Glutamatergic neuron (in vitro differentiated cells): ENCODE measurements at regions not wholly inside any gene's neighbourhood (a gene's known extent, or its start where the extent isn't known, plus 50 kb on each side); places are given as distances from the start of the nearest gene placed in this dataset.

ENCODE experiments used
- DNase-seq: peaks from one replicate; pipeline ENCODE4 v3.0.0; 2022
- H3K27ac Mint-ChIP-seq: one replicate; pipeline ENCODE4 v1.8.0; 2020; ENCODE audit warnings: mild to moderate bottlenecking, mixed read lengths, inconsistent platforms; ENCODE audit not compliant: unreplicated experiment
- H3K27me3 Mint-ChIP-seq: one replicate; pipeline ENCODE4 v1.8.0; 2020; ENCODE audit warnings: mild to moderate bottlenecking, moderate library complexity, mixed read lengths, inconsistent platforms; ENCODE audit not compliant: unreplicated experiment
- H3K36me3 Mint-ChIP-seq: one replicate; pipeline ENCODE4 v1.8.0; 2020; ENCODE audit warnings: mild to moderate bottlenecking, mixed read lengths, inconsistent platforms; ENCODE audit not compliant: unreplicated experiment
- H3K4me1 Mint-ChIP-seq: one replicate; pipeline ENCODE4 v1.8.0; 2020; ENCODE audit warnings: mild to moderate bottlenecking, low read depth, mixed read lengths, inconsistent platforms; ENCODE audit not compliant: unreplicated experiment
- H3K4me3 Mint-ChIP-seq: one replicate; pipeline ENCODE4 v1.8.0; 2020; ENCODE audit warnings: mild to moderate bottlenecking, mixed read lengths, inconsistent platforms; ENCODE audit not compliant: unreplicated experiment
- H3K9me3 Mint-ChIP-seq: one replicate; pipeline ENCODE4 v1.8.0; 2020; ENCODE audit warnings: mild to moderate bottlenecking, moderate library complexity, mixed read lengths, inconsistent platforms; ENCODE audit not compliant: unreplicated experiment
- TF ChIP-seq, protein P1 (sequence below): fragments of 200-600 bp; sonication (generic); IDR thresholded peaks from one replicate; pipeline ENCODE4 v1.5.0; 2021; ENCODE audit not compliant: partially characterized antibody, unreplicated experiment

DNA sequence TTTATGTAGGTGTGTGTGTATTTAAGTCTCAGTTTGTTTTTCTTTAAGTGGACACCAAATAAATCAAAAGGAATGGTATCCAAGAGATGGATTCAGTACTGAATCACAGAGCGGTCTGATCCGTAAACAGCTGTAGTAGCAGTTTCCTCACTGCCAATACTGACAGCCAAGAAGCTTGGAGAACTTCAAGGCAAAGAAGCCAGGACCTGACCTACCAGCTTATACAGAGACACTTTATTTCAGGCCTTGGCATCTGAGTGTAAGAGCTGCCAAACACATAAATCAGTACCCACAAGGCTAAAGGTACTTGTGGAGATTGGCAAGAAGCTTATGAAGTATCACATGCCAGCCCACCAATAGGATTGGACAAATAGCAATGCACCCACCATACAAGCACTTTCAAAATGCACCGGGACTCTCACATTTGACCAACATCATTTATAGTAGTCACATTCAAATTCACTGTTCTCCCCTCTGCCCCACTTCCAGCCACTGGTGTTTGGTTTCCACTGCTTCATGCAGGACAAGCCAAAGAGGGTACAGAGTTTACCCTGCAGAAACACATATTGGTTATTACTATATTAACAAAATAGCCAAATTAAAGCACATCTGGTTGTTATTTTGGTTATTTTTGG is 357.9 kb downstream of the KLF12 start:
- Mint-ChIP-seq H3K27me3 (peaks cover 4% of the 10 kb centered on the region), H3K4me3 (no peak overlapping the region), H3K4me1 (peaks cover 12% of the 10 kb centered on the region), H3K27ac (no peak overlapping the region), H3K9me3 (peaks cover 1% of the 10 kb centered on the region), H3K36me3 (peaks cover 8% of the 10 kb centered on the region)
- TF ChIP-seq, protein P1, sequence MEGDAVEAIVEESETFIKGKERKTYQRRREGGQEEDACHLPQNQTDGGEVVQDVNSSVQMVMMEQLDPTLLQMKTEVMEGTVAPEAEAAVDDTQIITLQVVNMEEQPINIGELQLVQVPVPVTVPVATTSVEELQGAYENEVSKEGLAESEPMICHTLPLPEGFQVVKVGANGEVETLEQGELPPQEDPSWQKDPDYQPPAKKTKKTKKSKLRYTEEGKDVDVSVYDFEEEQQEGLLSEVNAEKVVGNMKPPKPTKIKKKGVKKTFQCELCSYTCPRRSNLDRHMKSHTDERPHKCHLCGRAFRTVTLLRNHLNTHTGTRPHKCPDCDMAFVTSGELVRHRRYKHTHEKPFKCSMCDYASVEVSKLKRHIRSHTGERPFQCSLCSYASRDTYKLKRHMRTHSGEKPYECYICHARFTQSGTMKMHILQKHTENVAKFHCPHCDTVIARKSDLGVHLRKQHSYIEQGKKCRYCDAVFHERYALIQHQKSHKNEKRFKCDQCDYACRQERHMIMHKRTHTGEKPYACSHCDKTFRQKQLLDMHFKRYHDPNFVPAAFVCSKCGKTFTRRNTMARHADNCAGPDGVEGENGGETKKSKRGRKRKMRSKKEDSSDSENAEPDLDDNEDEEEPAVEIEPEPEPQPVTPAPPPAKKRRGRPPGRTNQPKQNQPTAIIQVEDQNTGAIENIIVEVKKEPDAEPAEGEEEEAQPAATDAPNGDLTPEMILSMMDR, result no peak
- no peak for DNase-seq

DNA sequence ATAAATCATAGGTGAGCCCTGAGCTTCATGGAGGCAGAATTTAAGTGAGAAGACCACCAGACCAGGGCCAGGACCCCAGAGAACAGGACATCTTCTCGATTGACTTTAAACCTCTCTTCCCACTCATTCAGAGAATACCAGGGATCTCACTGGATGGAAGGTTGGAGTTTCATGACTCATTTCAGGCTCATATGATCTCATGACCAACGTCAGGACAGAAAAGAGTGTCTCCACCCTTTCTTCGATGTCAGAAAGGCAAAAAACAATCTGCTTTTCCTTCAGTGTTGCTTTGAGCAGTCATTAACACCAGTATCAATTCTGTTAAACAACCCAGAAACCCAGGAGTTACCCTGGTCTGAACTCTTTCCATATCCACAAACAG is 361.0 kb downstream of the KLF12 start:
- Mint-ChIP-seq H3K27me3 (no peaks in the 10 kb centered on the region), H3K4me3 (no peak overlapping the region), H3K36me3 (peaks cover 8% of the 10 kb centered on the region), H3K27ac (no peak overlapping the region), H3K9me3 (no peaks in the 10 kb centered on the region), H3K4me1 (no peaks in the 10 kb centered on the region)
- no peak for DNase-seq
- TF ChIP-seq, protein P1, result no peak

DNA sequence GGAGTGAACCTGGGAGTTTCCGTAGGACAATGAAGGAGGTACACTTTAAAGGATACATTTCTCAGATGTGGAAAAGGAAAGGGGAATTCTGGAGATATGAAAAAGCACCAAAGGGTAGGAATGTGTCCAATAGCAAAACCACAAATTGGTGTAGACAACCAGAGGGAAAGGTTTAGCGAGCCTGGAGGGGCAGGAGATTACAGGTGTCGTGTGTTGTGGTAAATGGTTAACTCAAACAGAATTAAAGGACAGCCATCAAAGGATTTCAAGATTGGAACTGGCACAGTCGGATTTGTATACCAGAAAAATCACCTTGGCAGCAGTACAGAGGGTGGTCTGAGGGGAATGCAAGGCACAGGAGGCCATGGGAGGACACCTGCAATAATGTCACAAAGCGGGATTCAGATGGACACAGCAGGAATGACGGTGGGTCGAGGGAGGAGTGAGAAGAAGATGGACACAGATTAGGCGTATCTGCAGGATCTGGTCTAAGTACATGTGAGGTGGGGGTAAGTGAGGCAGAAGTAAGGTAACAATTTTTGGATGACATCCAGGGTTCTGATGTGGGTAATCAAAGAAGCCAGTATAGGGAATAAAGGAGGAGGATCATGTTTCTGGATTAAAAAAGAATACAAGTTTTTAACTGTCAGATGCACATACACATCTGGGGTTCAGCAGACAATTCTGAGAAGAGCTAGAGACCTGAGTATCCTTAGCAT is 361.6 kb downstream of the KLF12 start:
- peaks cover 8% of the 10 kb centered on the region for H3K36me3 Mint-ChIP-seq
- no peaks in the 10 kb centered on the region for H3K9me3 Mint-ChIP-seq
- H3K4me1 Mint-ChIP-seq, result no peaks in the 10 kb centered on the region
- H3K4me3 Mint-ChIP-seq, result no peak overlapping the region
- no peaks in the 10 kb centered on the region for H3K27me3 Mint-ChIP-seq
- no peak for DNase-seq
- H3K27ac Mint-ChIP-seq, result no peak overlapping the region
- TF ChIP-seq, protein P1, result no peak

DNA sequence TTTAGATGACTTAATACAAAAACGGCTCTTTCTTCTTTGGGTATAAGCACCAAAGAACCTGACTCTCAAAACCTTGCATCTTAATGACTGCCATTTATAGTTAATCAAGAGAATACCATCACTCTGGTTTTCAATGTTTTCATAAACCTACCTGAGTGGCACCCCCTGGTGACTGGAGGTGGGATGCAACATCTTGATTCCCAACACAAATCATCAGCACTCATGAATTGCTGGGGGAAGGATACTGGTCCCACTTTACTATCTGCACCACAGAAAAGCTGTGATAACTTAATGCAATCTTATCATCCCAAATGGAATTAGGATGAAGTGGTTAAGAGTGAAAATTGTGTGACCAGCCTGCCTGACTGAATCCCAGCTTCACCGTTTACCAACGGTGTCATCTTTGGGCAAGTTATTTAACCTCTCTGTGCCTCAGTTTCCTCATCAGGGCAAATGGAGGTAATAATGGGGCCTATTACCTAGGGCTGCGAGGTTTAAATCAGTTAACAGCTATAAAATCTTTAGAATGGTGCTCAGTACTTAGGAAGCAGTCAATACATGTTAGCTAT is 366.4 kb downstream of the KLF12 start:
- no peaks in the 10 kb centered on the region for H3K9me3 Mint-ChIP-seq
- no peak overlapping the region for H3K4me3 Mint-ChIP-seq
- DNase-seq, result peak; percentile 53
- H3K4me1 Mint-ChIP-seq, result peaks cover 19% of the 10 kb centered on the region
- H3K27me3 Mint-ChIP-seq, result no peaks in the 10 kb centered on the region
- H3K36me3 Mint-ChIP-seq, result peaks cover 8% of the 10 kb centered on the region
- TF ChIP-seq, protein P1, result peak; percentile 62
- H3K27ac Mint-ChIP-seq, result no peak overlapping the region

DNA sequence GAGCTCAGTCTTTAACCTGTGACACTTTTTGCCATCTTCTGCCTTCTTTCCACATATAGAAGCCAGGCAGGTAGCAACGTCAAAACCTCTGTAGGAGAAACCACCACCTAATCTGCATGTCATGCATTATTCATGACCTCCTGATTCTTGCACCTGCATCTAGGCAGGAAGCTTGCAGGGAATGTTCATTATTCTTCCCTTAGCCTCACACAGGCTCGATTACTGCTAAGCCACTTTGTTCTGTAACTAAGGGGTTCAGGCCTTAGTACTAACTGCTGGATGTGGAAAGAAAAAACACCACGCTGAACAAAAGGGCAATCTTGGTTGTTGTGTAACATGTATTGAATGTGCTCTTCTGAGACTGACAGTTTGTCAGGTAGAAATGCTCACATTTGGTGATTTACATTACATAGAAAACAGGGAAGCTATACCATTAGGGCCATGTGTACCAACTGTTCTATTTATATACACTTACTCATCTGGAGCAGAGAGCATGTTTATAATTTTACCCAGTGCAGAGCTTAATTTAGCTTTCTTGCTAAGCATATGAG is 366.9 kb downstream of the KLF12 start:
- H3K4me1 Mint-ChIP-seq, result peaks cover 19% of the 10 kb centered on the region
- no peak for DNase-seq
- no peaks in the 10 kb centered on the region for H3K27me3 Mint-ChIP-seq
- H3K36me3 Mint-ChIP-seq, result peaks cover 2% of the 10 kb centered on the region
- no peaks in the 10 kb centered on the region for H3K9me3 Mint-ChIP-seq
- no peak overlapping the region for H3K27ac Mint-ChIP-seq
- no peak overlapping the region for H3K4me3 Mint-ChIP-seq
- TF ChIP-seq, protein P1, result no peak
